ENCODE measurements at regions not wholly inside any gene's neighbourhood (a gene's known extent, or its start where the extent isn't known, plus 50 kb on each side); places are given as distances from the start of the nearest gene placed in this dataset.

GRCh38 chr10:33808475-33808874 is 474.0 kb upstream of the NRP1 start:
- DNase-seq, result no peak

GRCh38 chr10:33807531-33808359 is 473.3 kb upstream of the NRP1 start:
- DNase-seq, result no peak

GRCh38 chr10:33805831-33806230 is 471.4 kb upstream of the NRP1 start:
- no peak for DNase-seq

DNA sequence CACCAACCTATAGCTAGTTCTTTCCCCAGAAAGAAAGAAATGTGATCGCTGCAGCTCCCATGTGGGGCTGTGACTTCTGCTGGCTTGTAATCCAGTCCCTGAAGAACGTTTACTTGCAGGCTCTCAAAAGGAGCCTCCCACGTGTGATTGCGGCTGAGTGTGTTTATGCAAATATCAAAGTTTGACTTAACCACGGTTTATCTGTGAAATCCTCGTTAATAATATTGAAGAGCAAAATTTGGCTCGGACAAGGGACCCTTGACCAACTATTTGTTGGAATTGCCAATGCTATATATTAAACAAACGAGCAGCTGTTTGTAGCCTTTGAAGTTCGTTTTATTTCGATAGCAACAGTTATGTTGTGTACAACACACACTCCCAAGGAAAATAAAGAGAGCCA is 470.1 kb upstream of the NRP1 start:
- DNase-seq, result no peak

GRCh38 chr10:33803248-33803647 is 468.8 kb upstream of the NRP1 start:
- no peak for DNase-seq

- DNase-seq, result no peak
Measured at GRCh38 chr10:33802566-33802965, 468.1 kb upstream of the NRP1 start.

DNA sequence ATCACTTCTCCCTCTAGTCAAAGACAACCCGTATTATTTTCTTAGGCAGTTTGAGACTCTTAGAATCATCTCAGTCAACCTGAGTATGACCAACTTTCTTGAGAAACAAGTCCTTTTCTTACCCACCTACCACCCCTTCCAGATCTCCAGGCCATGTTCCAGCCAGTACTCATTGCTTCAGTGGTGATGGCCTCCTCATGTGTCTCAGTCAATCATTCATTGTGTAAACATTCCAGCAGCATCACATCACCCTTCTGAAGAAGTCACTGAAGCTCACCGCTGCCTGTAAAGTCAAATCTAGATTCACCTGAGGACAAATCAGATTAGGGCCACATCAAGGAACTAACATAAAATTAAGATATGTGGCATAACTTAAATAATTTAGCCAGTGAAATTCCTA is 467.2 kb upstream of the NRP1 start:
- DNase-seq, result no peak

GRCh38 chr10:33800986-33801385 is 466.5 kb upstream of the NRP1 start:
- no peak for DNase-seq

- no peak for DNase-seq
Measured at GRCh38 chr10:33800545-33800944, 466.1 kb upstream of the NRP1 start.

DNA sequence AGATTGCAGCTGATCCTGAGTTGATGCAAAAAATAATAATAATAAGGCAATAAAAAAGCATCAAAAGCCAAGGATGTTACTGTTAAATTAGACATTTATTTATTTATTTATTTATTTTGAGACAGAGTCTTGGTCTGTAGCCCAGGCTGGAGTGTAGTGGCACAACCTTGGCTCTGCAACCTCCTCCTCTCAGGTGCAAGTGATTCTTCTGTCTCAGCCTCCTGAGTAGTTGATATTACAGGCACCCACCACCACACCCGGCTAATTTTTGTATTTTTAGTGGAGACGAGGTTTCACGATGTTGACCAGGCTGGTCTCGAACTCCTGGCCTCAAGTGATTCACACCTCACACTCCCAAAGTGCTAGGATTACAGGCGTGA is 465.5 kb upstream of the NRP1 start:
- DNase-seq, result no peak

DNA sequence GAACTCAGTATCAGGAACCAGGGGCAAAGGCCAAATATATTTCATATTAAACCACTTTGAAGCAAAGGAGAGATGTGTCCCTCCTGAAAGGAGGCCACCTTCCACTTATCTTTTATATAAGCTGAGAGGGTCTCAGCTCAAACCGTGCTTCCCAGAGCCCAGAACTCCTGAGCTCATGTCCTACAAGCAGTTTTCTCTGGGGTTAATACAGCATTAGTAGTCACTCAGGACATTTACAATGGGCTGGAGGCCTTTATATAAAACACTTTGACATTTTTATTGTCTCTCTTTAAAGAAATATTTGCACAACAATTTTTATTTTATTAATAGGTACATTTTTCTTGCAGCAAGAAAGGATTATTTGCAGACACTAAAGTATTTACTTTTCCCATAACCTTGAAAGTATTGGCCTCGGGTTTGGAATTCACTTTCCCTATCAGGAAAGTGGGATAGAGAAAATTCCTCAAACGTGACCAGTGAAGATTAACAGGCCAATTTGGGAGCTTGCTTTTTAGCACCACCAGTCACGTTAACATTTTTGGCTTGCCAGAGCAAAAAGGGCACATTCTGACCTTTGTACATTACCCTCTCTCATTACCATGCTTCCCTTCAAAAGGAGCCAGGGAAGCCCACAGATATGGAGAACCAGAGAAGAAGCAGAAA is 464.9 kb upstream of the NRP1 start:
- DNase-seq, result no peak

DNA sequence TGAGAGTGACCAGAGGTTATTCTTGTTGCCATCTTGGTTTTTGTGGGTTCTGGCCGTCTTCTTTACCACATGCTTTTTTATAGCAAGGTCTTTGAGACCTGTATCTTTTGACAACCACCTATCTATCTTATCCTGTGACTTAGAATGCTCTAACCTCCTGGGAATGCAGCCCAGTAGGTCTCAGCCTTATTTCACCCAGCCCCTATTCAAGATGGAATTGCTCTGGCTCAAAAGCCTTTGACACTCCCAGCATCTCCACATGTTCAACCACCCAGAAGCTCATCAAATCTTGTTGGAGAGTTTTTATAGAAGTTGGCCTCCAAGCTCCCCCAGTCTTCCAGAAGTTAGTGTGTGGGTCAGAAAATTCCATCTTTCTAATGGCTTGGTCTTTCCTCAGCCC is 464.3 kb upstream of the NRP1 start:
- DNase-seq, result no peak

GRCh38 chr10:33796680-33797079 is 462.2 kb upstream of the NRP1 start:
- DNase-seq, result no peak

GRCh38 chr10:33795529-33795928 is 461.1 kb upstream of the NRP1 start:
- no peak for DNase-seq

GRCh38 chr10:33794460-33794859 is 460.0 kb upstream of the NRP1 start:
- peak; percentile 12 for DNase-seq

GRCh38 chr10:33793793-33794192 is 459.3 kb upstream of the NRP1 start:
- DNase-seq, result no peak

DNA sequence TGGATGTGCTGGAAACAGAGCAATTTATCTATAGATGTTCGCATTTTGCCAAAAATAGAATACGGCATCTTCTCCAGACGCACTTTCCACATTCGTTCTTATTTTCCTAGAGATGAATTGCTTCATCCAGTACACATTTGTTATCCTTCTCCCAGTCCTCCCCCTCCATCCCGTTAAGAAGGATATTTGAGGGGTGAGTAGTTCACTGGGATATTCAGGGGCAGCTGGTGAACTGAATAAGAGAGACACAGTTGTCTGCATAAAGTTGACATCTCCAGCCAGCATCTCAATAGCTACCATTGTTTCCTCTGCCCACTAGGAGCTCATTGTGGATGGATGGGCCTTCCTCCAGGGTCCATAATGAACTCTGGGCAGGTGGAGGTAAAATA is 456.8 kb upstream of the NRP1 start:
- no peak for DNase-seq

GRCh38 chr10:33790521-33791271 is 456.2 kb upstream of the NRP1 start:
- no peak for DNase-seq

DNA sequence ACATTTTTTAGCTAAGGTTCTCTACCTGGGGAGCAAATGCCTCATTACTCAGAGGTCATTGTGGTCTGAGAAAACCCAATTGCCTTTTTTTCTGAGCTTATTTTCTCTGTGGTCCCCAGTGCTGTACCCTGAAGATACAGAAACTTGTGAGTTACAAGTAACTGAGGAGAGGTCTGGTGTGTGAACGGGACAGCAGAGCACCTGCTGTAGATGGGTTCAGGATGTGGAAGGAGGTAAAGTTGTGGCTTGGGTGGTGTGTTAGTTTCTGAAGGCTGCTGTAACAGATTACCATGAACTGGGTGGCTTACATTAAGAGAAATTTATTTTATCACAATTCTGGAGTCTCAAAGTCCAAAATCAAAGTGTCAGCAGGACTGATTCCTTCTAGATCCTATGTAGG is 449.1 kb upstream of the NRP1 start:
- no peak for DNase-seq

DNA sequence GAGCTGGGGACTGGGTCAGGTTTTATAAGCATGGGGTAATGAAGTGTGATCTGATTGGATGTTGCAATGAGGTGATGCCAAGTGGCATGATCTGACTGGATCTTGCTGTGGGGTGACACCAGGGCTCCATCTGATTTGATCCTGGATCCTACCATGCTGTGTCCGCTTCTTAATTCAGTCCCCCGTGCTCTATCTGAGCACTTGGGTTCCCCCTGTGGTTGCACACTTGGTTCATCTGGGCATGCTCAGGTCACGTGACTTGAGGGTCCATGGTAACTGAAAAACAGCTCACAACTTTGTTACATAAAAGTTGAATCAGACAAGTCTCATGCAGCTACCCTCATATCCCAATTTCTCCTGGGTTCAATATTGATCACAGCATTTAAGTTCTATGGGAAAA is 448.6 kb upstream of the NRP1 start:
- no peak for DNase-seq

DNA sequence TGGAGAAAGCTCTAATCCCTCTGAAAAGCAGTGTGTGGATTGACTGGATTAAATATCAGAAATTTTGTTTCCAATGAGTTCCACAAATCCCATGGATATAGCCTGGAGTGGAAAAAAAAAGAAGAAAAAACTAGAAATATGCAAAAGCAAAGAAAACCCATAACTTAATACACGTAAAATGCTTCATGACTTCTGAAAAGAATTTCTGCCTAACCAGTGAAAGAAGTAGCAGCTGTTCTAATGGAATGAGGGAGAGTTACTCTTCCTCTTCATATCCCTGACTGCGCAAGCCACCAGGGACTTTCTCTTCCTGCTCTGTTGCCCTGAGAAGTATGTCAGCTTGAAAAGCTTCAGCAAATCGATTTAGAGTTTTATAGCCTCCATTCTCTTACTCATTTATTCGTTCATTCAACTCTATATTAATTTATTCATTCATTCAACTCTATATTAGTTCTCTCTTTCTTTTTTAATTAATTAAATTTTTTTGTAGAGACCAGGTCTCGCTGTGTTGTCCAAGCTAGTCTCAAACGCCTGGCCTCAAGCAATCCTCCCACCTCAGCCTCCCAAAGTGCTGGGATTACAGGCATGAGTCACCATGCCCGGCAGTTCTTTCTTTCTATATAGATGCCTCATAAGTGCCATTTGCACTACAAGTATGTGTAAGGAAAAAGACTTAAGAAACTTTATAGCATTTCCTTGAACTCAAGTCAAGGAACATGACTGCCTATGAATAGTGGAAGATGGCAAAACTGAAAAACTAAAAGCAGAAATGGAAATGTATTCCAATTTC is 447.3 kb upstream of the NRP1 start:
- DNase-seq, result peak; percentile 10

- no peak for DNase-seq
Measured at GRCh38 chr10:33780961-33781360, 446.5 kb upstream of the NRP1 start.

DNA sequence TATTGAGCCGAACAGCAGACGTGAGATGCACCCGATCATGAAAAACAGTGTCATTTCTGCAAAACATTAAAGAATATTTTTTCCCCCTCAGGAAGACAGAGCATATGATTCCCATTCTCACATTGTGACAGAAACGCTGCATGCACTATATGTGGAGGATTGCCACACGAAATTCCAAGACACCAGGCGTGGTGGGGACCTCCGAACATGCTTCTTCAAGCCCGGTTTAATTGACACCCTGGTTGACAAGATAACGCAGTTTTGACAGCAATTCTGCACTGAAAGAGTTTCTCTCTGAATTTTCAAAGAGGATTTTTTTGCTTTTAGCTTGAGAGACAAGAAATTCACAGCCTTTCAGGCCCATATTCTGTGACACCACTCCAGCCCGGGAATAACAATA is 442.8 kb upstream of the NRP1 start:
- DNase-seq, result no peak
